HepG2 (cell line): ENCODE measurements at regions not wholly inside any gene's neighbourhood (a gene's known extent, or its start where the extent isn't known, plus 50 kb on each side); places are given as distances from the start of the nearest gene placed in this dataset.
"Not testable (repeated sequence)": the region's sequence is repeated elsewhere in the genome, so short reads cannot be mapped to it uniquely, and the experiment has no call there.

Experiments
- ASH2L ChIP-seq: fragments of 300-600, 200-600 bp; sonication (generic); IDR thresholded peaks from 2 replicates; pipeline ENCODE4 v1.7.0; 2017; ENCODE audit warnings: low read depth, mild to moderate bottlenecking, moderate library complexity, mixed read lengths, low read length; ENCODE audit not compliant: insufficient read length
- CTCF ChIP-seq: sonication (generic); formaldehyde crosslinking; IDR thresholded peaks from 2 replicates; pipeline ENCODE4 v1.5.0; 2020; ENCODE audit warnings: mild to moderate bottlenecking, missing genetic modification reagents, moderate library complexity
- FLYWCH1 ChIP-seq: sonication (generic); formaldehyde crosslinking; IDR thresholded peaks from 2 replicates; pipeline ENCODE4 v1.8.1; 2023; ENCODE audit warnings: mild to moderate bottlenecking, missing genetic modification reagents
- FUBP1 ChIP-seq: sonication (generic); formaldehyde crosslinking; IDR thresholded peaks from 2 replicates; pipeline ENCODE4 v1.5.1; 2020; ENCODE audit warnings: missing genetic modification reagents, mild to moderate bottlenecking, borderline replicate concordance
- JUND ChIP-seq: sonication (generic); formaldehyde crosslinking; IDR thresholded peaks from 2 replicates; pipeline ENCODE4 v1.8.0; 2022; ENCODE audit warnings: mild to moderate bottlenecking, missing genetic modification reagents
- MXI1 ChIP-seq: IDR thresholded peaks from 3 replicates; pipeline ENCODE4 v1.6.1; 2012; ENCODE audit warnings: low read depth, low read length, inconsistent platforms, borderline replicate concordance
- POGZ ChIP-seq: sonication (generic); formaldehyde crosslinking; IDR thresholded peaks from 2 replicates; pipeline ENCODE4 v1.4.0; 2020; ENCODE audit warnings: mild to moderate bottlenecking, missing genetic modification reagents
- POLR2A ChIP-seq, 2 experiments: IDR thresholded peaks; 2 replicates each; pipeline ENCODE4 v1.6.1; 2011; ENCODE audit warnings: low read depth in 2 of 2, low read length in 2 of 2, mild to moderate bottlenecking in 1 of 2, moderate library complexity in 1 of 2; ENCODE audit not compliant: insufficient read depth in 1 of 2
- THYN1 ChIP-seq: sonication (generic); formaldehyde crosslinking; IDR thresholded peaks from 2 replicates; pipeline ENCODE4 v1.8.1; 2023; ENCODE audit warnings: low read depth, mild to moderate bottlenecking, moderate library complexity, missing genetic modification reagents, borderline replicate concordance
- ZNF207 ChIP-seq: fragments of 450-650 bp; IDR thresholded peaks from 2 replicates; pipeline ENCODE4 v1.6.1; 2016; ENCODE audit warnings: antibody characterized with exemption, borderline replicate concordance
- ZNF775 ChIP-seq: sonication (generic); formaldehyde crosslinking; IDR thresholded peaks from 2 replicates; pipeline ENCODE4 v1.4.0; 2020; ENCODE audit warnings: missing genetic modification reagents, mild to moderate bottlenecking, moderate library complexity, borderline replicate concordance
- TF ChIP-seq, protein P1 (sequence below): sonication (generic); formaldehyde crosslinking; IDR thresholded peaks from one replicate; pipeline ENCODE4 v1.5.1; 2020; ENCODE audit warnings: mild to moderate bottlenecking, missing genetic modification reagents; ENCODE audit errors: not compliant biosample characterization

GRCh38 chr19:30933454-30933853 is 415.8 kb downstream of the TSHZ3 start:
- TF ChIP-seq POLR2A (IDR thresholded peaks at IDR 0.05; ENCODE audit: insufficient read depth in 1 of 2, low read depth in 2 of 2, low read length in 2 of 2); ASH2L; CTCF (CRISPR knock-in tag); MXI1; THYN1 (CRISPR knock-in tag); POGZ (CRISPR knock-in tag); JUND (CRISPR knock-in tag); ZNF207; FUBP1; ZNF775 (CRISPR knock-in tag); FLYWCH1: not testable (repeated sequence)
- TF ChIP-seq, protein P1, sequence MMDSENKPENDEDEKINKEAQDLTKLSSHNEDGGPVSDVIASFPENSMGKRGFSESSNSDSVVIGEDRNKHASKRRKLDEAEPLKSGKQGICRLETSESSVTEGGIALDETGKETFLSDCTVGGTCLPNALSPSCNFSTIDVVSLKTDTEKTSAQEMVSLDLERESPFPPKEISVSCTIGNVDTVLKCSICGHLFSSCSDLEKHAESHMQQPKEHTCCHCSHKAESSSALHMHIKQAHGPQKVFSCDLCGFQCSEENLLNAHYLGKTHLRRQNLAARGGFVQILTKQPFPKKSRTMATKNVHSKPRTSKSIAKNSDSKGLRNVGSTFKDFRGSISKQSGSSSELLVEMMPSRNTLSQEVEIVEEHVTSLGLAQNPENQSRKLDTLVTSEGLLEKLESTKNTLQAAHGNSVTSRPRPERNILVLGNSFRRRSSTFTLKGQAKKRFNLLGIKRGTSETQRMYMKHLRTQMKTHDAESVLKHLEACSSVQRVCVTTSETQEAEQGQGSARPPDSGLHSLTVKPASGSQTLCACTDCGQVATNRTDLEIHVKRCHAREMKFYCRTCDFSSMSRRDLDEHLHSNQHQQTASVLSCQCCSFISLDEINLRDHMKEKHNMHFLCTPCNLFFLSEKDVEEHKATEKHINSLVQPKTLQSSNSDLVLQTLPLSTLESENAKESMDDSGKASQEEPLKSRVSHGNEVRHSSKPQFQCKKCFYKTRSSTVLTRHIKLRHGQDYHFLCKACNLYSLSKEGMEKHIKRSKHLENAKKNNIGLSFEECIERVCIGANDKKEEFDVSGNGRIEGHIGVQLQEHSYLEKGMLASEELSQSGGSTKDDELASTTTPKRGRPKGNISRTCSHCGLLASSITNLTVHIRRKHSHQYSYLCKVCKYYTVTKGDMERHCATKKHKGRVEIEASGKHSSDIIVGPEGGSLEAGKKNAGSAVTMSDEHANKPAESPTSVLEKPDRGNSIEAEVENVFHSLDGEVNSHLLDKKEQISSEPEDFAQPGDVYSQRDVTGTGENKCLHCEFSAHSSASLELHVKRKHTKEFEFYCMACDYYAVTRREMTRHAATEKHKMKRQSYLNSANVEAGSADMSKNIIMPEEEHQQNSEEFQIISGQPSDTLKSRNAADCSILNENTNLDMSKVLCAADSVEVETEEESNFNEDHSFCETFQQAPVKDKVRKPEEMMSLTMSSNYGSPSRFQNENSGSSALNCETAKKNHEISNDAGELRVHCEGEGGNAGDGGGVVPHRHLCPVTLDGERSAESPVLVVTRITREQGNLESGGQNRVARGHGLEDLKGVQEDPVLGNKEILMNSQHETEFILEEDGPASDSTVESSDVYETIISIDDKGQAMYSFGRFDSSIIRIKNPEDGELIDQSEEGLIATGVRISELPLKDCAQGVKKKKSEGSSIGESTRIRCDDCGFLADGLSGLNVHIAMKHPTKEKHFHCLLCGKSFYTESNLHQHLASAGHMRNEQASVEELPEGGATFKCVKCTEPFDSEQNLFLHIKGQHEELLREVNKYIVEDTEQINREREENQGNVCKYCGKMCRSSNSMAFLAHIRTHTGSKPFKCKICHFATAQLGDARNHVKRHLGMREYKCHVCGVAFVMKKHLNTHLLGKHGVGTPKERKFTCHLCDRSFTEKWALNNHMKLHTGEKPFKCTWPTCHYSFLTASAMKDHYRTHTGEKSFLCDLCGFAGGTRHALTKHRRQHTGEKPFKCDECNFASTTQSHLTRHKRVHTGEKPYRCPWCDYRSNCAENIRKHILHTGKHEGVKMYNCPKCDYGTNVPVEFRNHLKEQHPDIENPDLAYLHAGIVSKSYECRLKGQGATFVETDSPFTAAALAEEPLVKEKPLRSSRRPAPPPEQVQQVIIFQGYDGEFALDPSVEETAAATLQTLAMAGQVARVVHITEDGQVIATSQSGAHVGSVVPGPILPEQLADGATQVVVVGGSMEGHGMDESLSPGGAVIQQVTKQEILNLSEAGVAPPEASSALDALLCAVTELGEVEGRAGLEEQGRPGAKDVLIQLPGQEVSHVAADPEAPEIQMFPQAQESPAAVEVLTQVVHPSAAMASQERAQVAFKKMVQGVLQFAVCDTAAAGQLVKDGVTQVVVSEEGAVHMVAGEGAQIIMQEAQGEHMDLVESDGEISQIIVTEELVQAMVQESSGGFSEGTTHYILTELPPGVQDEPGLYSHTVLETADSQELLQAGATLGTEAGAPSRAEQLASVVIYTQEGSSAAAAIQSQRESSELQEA (CRISPR knock-in tag) = not testable (repeated sequence)
